ENCODE measurements at regions not wholly inside any gene's neighbourhood (a gene's known extent, or its start where the extent isn't known, plus 50 kb on each side); places are given as distances from the start of the nearest gene placed in this dataset.

DNA sequence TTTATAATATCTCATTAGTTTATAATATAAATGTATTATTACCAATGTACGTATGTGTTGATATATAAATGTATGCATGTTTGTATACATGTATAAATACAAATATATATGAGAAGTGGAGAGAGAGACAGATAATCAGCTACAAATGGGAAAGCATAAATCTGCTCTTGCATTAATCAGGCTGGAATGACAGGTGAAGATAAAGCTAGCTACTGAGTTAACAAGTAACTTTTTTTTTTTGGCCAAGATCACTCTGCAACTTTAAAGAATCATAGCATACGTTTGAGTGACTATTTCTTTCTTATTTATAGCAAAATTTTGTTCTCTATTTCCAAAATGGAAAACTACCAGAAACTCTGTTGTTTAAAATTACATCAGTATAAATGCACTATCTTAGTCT, 422.8 kb downstream of the SI start:
- Histone ChIP-seq H3K9me3 (ENCODE audit: low read depth) (no peaks in the 10 kb centered on the region), H3K79me2 (no peaks in the 10 kb centered on the region), H2AFZ (no peak overlapping the region), H4K20me1 (ENCODE audit: insufficient read depth, poor library complexity, severe bottlenecking) (no peaks in the 10 kb centered on the region), H3K36me3 (replicated peaks; ENCODE audit: insufficient read depth, low read depth) (no peaks in the 10 kb centered on the region), H3K4me3 (no peak overlapping the region), H3K4me2 (no peak overlapping the region), H3K4me1 (ENCODE audit: insufficient read depth) (no peaks in the 10 kb centered on the region), H3K9me2 (replicated peaks; ENCODE audit: insufficient read depth) (no peaks in the 10 kb centered on the region), H3K27ac (no peak overlapping the region), H3K27me3 (no peaks in the 10 kb centered on the region)
- TF ChIP-seq EZH2phosphoT487 (IDR thresholded peaks at IDR 0.05; ENCODE audit: low read depth, severe bottlenecking, unreplicated experiment): no peak
- WGBS (ENCODE audit: low lambda C conversion rate, missing lambda C conversion rate): 87% methylated on average over 2 of the region's 2 CpGs
- no peak for DNase-seq (ENCODE audit: low spot score)

DNA sequence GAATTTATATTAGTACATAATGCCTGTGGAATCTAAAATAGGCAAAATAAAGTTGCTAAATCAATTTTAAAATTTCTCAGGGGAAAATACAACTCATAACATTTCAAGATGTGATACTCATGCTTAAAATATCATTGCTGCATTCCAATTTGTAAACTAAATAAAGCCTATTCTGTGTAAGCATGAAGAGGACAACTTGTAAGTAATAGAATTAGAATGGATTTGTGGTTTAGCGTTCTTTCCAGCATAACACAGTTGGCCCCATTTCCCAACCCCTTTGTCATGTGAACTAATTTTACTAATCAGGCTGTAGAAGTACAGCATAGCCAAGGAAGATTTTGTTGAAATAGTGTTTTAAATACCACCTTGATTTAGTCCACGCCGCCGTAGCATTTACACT, 437.2 kb downstream of the SI start:
- H3K9me3 ChIP-seq (ENCODE audit: low read depth): no peaks in the 10 kb centered on the region
- 94% methylated on average over 4 of the region's 4 CpGs for WGBS (ENCODE audit: low lambda C conversion rate, missing lambda C conversion rate)
- H3K27me3 ChIP-seq: no peaks in the 10 kb centered on the region
- H3K4me3 ChIP-seq: no peak overlapping the region
- H3K36me3 ChIP-seq (replicated peaks; ENCODE audit: insufficient read depth, low read depth): no peaks in the 10 kb centered on the region
- H2AFZ ChIP-seq: no peak overlapping the region
- H4K20me1 ChIP-seq (ENCODE audit: insufficient read depth, poor library complexity, severe bottlenecking): no peaks in the 10 kb centered on the region
- H3K9me2 ChIP-seq (replicated peaks; ENCODE audit: insufficient read depth): no peaks in the 10 kb centered on the region
- no peak overlapping the region for H3K4me2 ChIP-seq
- no peak for DNase-seq (ENCODE audit: low spot score)
- no peaks in the 10 kb centered on the region for H3K4me1 ChIP-seq (ENCODE audit: insufficient read depth)
- no peaks in the 10 kb centered on the region for H3K79me2 ChIP-seq
- no peak overlapping the region for H3K27ac ChIP-seq
- TF ChIP-seq EZH2phosphoT487 (IDR thresholded peaks at IDR 0.05; ENCODE audit: low read depth, severe bottlenecking, unreplicated experiment): no peak
- TF ChIP-seq, protein P1, sequence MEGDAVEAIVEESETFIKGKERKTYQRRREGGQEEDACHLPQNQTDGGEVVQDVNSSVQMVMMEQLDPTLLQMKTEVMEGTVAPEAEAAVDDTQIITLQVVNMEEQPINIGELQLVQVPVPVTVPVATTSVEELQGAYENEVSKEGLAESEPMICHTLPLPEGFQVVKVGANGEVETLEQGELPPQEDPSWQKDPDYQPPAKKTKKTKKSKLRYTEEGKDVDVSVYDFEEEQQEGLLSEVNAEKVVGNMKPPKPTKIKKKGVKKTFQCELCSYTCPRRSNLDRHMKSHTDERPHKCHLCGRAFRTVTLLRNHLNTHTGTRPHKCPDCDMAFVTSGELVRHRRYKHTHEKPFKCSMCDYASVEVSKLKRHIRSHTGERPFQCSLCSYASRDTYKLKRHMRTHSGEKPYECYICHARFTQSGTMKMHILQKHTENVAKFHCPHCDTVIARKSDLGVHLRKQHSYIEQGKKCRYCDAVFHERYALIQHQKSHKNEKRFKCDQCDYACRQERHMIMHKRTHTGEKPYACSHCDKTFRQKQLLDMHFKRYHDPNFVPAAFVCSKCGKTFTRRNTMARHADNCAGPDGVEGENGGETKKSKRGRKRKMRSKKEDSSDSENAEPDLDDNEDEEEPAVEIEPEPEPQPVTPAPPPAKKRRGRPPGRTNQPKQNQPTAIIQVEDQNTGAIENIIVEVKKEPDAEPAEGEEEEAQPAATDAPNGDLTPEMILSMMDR (IDR thresholded peaks at IDR 0.05; ENCODE audit: poor library complexity): no peak
- no peak for TF ChIP-seq EZH2 (IDR thresholded peaks at IDR 0.05; ENCODE audit: borderline replicate concordance)

DNA sequence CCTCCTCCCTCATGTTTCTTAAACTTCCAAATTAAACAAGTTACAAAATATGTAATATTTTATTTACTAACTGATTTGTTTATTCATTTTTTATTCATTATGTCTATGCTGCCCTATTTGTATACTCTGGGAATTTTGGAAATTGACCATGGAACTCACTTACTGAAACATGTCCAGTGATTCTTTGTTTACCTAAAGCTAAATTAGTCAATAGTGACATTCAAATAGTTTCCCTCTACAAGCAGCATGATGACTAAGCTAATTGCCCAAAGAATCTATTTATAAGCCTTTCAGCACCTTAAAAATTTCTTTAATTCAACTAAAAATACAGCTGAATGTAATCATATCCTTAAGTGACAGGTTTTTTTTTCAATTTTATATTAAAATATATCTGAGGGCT, 437.7 kb downstream of the SI start:
- Histone ChIP-seq H3K4me3 (no peak overlapping the region), H3K9me3 (ENCODE audit: low read depth) (no peaks in the 10 kb centered on the region), H3K9me2 (replicated peaks; ENCODE audit: insufficient read depth) (no peaks in the 10 kb centered on the region), H2AFZ (no peak overlapping the region), H3K27me3 (no peaks in the 10 kb centered on the region), H3K4me2 (no peak overlapping the region), H3K36me3 (replicated peaks; ENCODE audit: insufficient read depth, low read depth) (no peaks in the 10 kb centered on the region), H3K27ac (no peak overlapping the region), H3K4me1 (ENCODE audit: insufficient read depth) (no peaks in the 10 kb centered on the region), H4K20me1 (ENCODE audit: insufficient read depth, poor library complexity, severe bottlenecking) (no peaks in the 10 kb centered on the region), H3K79me2 (no peaks in the 10 kb centered on the region)
- DNase-seq (ENCODE audit: low spot score): no peak
- TF ChIP-seq EZH2 (IDR thresholded peaks at IDR 0.05; ENCODE audit: borderline replicate concordance) (no peak), EZH2phosphoT487 (IDR thresholded peaks at IDR 0.05; ENCODE audit: low read depth, severe bottlenecking, unreplicated experiment) (no peak)
- TF ChIP-seq, protein P1 (IDR thresholded peaks at IDR 0.05; ENCODE audit: poor library complexity): no peak

DNA sequence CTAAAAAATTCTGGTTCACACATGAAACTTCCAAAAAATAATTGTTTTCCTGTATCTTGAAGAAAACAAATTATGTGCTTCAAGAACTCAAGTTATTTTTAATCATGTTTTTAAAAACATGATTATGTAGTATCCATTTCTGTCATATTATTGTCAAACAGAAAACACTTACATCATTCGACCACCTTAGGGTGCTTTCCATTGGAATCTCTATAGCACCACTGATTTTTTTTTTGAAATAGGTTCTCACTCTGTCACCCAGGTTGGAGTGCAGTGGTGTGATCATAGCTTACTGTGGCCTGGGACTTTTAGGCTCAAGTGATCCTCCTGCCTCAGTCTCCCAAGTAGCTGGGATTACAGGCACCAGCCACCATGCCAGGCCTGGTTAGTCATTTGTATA, 457.3 kb downstream of the SI start:
- TF ChIP-seq, protein P1 (IDR thresholded peaks at IDR 0.05; ENCODE audit: poor library complexity): no peak
- TF ChIP-seq EZH2phosphoT487 (IDR thresholded peaks at IDR 0.05; ENCODE audit: low read depth, severe bottlenecking, unreplicated experiment) (no peak), EZH2 (IDR thresholded peaks at IDR 0.05; ENCODE audit: borderline replicate concordance) (no peak)
- H3K4me3 ChIP-seq: no peak overlapping the region
- H3K9me3 ChIP-seq (ENCODE audit: low read depth): no peaks in the 10 kb centered on the region
- no peaks in the 10 kb centered on the region for H4K20me1 ChIP-seq (ENCODE audit: insufficient read depth, poor library complexity, severe bottlenecking)
- no peak overlapping the region for H3K4me2 ChIP-seq
- no peaks in the 10 kb centered on the region for H3K9me2 ChIP-seq (replicated peaks; ENCODE audit: insufficient read depth)
- no peak overlapping the region for H3K27ac ChIP-seq
- no peaks in the 10 kb centered on the region for H3K27me3 ChIP-seq
- DNase-seq (ENCODE audit: low spot score): no peak
- no peak overlapping the region for H2AFZ ChIP-seq
- H3K4me1 ChIP-seq (ENCODE audit: insufficient read depth): no peaks in the 10 kb centered on the region
- WGBS (ENCODE audit: low lambda C conversion rate, missing lambda C conversion rate): 94% methylated on average over 1 of the region's 1 CpG
- H3K79me2 ChIP-seq: no peaks in the 10 kb centered on the region
- no peaks in the 10 kb centered on the region for H3K36me3 ChIP-seq (replicated peaks; ENCODE audit: insufficient read depth, low read depth)

Data from hepatocyte (in vitro differentiated cells).